ENCODE measurements at regions not wholly inside any gene's neighbourhood (a gene's known extent, or its start where the extent isn't known, plus 50 kb on each side); places are given as distances from the start of the nearest gene placed in this dataset.

GRCh38 chr13:31442571-31442970 is 242.8 kb downstream of the B3GLCT start:
- TF ChIP-seq, protein P1, sequence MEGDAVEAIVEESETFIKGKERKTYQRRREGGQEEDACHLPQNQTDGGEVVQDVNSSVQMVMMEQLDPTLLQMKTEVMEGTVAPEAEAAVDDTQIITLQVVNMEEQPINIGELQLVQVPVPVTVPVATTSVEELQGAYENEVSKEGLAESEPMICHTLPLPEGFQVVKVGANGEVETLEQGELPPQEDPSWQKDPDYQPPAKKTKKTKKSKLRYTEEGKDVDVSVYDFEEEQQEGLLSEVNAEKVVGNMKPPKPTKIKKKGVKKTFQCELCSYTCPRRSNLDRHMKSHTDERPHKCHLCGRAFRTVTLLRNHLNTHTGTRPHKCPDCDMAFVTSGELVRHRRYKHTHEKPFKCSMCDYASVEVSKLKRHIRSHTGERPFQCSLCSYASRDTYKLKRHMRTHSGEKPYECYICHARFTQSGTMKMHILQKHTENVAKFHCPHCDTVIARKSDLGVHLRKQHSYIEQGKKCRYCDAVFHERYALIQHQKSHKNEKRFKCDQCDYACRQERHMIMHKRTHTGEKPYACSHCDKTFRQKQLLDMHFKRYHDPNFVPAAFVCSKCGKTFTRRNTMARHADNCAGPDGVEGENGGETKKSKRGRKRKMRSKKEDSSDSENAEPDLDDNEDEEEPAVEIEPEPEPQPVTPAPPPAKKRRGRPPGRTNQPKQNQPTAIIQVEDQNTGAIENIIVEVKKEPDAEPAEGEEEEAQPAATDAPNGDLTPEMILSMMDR (IDR thresholded peaks at IDR 0.05): no peak
- TF ChIP-seq POLR2A (IDR thresholded peaks at IDR 0.05): no peak

Data from Peyer's patch (tissue), 4 donors.